ENCODE measurements at regions not wholly inside any gene's neighbourhood (a gene's known extent, or its start where the extent isn't known, plus 50 kb on each side); places are given as distances from the start of the nearest gene placed in this dataset.

DNA sequence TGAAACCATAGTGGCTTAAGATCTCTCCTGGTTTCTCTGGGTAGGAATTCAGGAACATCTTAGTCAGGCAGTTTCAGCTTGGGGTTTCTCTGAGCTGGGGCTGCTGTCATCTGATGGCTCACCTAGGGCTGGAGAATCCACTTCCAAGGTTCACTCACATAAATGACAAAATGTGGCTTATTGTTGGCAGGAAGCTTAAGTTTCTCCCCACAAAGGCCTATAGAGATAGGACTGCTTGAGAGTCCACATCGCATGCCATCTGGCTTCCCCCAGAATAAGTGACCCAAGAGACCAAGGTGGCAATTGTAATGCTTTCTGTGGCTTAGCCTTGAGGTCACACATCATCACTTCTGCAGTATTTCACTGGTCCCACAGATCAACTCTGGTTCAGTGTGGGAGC lies 131.4 kb downstream of the EDN1 start:
- no peak for DNase-seq (ENCODE audit: low spot score)

DNA sequence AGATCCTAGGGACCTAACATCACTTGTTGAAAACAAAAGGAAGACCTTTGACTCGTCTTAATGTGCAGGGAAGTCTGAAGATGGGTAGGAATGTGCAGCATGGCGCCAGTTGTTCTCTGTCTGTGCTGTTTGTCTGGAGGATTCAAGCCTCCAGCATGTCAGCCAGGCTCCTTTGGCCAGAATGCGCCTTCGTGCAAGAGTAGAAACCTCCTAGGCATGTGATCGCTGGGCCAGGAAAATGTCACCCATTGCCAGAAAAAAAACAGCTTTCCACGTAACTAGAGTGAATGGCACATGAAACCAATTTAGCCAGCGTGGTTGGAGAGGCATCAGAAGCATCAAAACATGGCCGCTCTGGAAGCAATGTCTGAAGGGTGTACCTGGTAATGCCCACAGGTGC lies 132.7 kb downstream of the EDN1 start:
- DNase-seq (ENCODE audit: low spot score), result no peak

DNA sequence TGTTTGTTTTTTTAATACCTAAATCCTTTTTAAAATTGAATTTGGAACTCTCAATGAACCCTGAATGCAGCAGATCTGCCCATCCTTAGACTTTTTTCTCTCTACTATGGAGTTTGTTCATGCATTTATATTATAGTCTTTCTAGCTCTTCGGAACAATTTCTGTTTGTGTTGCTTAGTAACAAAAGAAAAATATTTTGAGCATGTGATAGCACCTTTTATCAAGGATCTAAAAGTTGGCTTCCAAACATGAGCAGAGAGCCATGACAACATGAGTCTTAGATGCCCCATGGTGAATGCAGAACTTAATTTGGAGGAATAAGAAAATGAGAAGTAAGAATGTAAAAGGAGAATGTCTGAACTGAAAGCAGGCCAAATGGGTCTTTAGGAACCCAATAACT lies 133.7 kb downstream of the EDN1 start:
- no peak for DNase-seq (ENCODE audit: low spot score)

DNA sequence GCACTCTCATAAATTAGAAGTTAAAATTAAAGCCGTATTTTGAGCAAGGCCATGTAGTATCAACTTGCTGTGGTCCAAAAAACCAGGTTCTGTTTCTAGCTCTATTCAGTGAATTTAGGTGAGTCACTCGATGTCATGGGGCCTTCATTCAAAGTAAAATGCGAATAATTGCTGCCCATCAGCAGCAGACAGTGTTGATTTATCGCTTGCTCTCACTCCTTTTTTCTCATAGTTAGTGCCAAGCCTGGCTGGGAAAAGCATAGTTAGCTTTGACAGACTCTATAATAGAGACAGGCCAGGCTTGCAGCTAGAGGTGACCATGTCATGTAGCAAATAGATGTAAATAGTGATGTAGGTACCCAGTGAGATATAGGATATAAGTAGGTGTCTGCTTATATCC lies 136.0 kb downstream of the EDN1 start:
- no peak for DNase-seq (ENCODE audit: low spot score)

DNA sequence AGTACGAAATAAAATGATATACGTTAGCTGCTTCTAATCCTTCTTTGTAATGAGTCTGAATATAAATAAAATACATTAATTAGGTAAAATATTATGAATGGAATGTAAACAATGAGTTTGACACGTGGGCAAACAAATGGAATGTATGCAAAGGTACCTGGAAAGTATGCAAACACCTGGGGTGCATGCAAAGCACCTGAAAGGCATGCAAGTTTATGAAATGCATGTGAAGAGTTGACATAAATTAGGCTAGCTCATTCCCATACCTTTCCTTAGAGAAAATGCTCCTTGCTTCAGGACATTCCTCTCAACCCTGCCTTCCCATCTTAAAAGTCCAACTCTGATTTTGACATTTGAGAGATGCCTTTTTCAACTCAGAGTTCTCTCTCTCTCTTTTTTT lies 140.9 kb downstream of the EDN1 start:
- DNase-seq (ENCODE audit: low spot score), result no peak

DNA sequence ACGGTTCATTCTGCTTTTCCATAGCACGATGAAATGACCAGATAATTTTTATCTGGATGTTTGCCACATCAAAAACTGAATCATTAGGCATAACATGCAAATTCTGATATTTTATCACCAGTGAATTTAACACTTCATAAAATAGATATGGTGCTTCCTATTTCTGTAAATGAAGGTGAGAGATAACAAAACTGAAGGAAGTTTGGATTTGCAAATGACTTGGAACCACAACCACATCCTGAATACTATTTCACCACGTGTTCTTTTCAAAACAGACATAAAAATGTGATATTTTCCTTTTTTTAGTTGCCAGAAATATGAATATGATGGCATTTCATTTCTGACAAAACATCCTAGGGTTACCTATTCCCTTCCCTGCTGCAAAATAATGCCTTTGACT lies 146.1 kb downstream of the EDN1 start:
- no peak for DNase-seq (ENCODE audit: low spot score)

DNA sequence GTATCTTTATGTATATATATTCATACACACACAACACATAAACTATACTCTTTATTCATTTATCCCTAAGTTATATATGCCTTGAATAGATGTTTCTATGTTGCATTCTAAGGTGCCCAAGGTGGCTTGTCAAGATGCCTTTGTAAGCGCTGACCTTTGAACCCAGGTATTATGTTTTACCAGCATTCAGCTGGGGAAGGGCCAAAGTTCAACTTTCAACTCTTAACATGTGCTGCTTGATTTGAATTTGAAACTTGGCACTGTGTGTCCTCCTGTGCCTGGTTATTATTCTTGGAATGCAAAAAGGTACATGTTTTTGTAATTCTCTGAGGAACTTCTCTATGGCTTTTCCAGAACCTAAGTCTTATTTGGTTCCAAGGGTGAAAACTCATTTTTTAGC lies 146.5 kb downstream of the EDN1 start:
- DNase-seq (ENCODE audit: low spot score), result no peak

DNA sequence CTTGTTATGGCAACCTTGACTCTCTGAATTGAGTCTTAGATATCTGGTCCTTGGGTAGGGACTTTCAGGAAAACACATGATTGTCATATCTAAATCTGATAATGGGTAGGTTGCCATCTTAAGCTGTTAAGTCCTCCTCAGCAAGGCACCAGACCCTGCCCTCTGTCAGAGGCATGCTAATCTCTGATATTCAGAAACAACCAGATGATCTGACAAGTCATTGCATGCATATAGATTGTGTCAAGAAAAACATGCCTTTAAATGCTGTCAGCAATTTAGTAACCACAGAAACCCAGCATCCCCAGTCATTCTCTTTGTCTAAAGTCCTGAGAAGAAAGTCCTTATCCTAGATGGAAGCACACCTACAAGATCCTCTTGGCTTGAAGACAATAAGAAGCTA lies 149.1 kb downstream of the EDN1 start:
- DNase-seq (ENCODE audit: low spot score), result no peak

DNA sequence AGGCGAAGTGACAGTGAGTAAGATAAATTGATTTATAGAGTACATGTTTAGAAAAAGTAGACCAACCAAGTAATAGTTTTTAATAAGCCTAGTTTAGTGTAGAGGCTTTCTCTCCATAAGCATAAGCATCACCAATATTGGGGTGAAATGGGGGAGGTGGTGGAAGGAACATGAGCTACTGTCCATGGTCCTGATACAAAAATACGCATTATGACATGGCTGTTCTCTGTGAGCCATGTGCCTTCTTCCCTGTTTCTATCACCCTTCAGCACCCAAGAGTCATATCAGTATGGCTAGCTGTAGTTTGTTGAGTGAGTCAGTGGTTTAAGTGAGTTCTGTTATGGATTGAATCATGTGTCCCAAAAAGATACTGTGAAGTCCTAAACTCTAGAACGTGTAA lies 150.8 kb downstream of the EDN1 start:
- DNase-seq (ENCODE audit: low spot score), result no peak

DNA sequence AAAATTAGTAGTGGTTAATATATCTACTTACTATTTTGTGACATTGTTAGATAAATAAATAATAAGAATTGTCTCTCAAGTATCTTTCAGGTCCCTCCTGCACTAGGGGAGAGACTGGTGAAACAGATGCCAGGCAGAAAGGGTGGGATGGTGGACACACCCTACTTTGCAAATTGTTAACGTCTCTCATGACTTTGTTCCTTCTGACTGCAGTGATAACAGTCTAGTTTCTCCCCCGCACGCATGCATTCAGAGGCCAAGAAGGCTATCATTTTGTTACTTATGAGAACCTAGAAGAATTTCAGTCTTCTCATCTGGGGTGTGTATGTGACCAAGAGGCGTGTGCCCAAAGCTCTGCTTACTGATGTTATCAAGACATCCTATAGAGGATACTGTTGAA lies 152.3 kb downstream of the EDN1 start:
- DNase-seq (ENCODE audit: low spot score), result no peak

DNA sequence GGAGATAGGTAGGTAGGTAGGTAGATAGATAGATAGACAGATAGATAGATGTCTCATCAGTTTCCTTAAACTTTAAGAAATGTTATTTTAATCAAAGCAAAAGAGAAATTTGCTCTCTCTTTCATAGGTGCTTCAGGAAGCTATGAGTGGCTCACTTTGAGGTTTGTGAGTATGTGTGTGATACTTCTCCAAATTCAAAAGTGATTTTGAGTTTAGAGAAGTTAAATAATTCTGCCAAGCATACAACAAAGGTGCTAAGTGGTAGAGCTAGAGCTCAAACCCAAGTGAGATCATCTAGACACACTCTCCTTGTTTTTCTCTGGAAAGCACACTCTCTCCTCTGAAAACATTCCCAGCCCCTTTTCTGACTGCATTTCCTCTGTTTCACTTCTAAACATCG lies 156.2 kb downstream of the EDN1 start:
- DNase-seq (ENCODE audit: low spot score), result no peak

DNA sequence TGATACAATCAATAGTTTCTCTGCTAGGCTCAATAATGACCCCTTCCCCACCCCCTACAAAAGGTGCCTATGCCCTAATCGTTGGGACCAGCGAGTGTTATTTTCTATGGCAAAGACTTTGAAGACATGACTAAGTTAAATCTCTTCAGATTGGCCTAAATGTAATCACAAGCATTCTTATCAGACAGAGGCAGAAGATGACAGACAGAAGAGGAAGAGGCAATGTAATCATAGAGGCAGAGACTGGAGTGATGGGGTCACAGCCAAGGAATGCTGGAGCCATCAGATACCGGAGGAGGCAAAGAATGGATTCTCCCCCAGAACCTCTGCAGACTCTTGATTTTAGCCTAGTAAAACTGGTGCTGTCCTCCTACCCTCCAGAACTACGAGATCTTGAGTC lies 159.3 kb downstream of the EDN1 start:
- DNase-seq (ENCODE audit: low spot score), result no peak

DNA sequence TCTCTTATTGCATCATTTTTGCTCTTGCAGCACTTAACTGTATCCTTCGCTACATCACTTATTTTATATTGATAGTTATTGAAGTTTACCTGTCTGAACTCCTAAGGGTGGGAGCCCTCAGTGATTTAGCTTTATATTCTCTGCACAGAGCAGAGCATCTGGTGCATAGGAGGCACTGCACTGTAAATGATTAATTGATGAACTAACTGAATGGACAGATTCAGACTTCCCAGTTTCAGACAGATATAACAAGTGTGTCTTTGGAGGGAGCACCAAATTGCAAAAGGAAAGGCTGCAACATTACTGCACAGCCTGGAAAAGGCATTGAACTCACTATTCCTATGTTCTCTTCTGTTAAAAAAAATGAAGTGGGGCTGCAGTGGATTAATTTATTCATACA lies 160.3 kb downstream of the EDN1 start:
- no peak for DNase-seq (ENCODE audit: low spot score)

DNA sequence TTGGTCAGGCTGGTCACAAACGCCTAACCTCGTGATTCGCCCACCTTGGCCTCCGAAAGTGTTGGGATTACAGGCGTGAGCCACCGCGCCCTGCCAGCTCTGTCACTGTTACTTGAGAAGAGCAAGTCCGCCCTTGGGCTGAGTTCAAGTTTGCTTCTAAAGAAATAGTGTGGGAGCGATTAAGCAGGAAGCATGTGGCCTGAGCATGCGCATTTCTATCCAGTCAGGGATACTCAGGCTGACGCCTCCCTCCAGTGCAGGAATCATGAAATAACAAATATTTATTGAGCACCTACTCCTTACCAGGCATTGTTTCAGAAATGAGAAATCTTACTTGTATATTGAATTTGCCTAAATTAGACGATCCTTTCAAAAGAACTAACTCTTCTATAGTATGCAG lies 166.2 kb downstream of the EDN1 start:
- DNase-seq (ENCODE audit: low spot score), result no peak

DNA sequence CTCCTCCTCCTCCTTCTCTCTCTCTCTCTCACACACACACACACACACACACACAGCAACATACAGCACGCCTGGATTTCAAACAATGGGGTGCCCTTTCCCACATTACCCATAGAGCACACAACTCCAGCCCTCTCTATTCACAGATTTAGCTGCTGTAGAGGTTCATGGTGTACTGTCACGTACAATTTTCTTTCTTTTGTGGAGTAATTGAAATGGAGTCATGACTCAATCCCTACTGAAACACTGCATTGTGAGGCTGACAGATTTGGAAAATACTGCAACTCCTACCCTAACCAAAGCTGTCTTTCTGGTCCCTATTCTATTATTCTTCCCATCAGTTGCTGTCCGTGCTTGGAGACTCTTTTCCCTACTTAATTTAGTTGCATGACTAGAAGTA lies 166.9 kb downstream of the EDN1 start:
- DNase-seq (ENCODE audit: low spot score), result no peak

DNA sequence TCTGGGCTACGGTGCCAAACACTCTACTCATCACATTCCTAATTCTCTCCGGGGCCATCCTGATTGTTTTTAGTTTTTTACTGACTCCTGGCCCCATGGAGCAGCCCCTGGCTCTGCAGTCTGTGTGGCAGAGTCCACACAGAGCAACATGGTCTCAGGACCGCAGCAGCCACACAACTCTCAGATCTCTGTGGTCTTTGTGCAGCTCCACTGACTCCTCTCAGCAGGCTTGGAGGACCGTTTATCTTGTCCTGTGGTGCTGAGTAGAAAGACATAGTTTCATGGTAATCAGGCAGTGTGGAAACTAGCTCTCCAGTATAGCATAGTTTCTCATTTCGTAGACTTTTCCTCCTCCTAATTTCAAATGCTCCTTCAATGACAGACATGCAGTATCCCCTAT lies 168.4 kb downstream of the EDN1 start:
- no peak for DNase-seq (ENCODE audit: low spot score)

DNA sequence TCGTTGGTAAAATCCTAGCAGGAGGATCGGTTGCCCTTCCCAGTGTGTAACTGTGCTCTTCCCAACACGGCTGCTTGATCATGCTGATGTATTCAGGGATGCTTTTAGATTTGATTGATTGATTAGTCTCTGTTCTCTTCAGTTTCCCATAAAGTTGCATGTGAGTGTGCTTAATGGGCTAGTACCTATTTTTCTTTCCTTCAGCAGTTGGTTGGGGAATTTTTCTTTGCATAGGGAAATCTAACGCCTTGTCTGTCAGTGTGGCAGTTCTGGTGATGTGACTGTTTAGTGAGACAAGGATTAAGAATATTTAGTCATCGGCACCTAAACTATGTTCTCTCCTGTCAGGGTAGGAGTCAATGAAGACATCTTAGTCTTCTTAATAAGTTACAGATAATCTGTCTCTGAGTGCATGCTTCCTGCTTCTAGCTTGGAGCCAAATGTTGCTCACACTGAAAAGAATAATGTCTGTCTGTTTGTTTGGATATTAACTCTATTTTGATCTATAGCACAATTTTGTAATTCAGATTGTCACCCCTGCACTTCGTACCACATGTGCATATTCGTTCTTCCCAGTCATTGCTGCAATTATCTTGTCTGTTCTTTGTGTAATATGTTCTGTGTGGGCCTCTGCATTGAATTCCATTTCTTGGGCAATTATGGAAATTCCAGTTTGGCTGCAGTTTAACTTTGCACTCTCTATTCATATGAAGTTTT lies 169.9 kb downstream of the EDN1 start:
- peak; percentile 21 for DNase-seq (ENCODE audit: low spot score)

DNA sequence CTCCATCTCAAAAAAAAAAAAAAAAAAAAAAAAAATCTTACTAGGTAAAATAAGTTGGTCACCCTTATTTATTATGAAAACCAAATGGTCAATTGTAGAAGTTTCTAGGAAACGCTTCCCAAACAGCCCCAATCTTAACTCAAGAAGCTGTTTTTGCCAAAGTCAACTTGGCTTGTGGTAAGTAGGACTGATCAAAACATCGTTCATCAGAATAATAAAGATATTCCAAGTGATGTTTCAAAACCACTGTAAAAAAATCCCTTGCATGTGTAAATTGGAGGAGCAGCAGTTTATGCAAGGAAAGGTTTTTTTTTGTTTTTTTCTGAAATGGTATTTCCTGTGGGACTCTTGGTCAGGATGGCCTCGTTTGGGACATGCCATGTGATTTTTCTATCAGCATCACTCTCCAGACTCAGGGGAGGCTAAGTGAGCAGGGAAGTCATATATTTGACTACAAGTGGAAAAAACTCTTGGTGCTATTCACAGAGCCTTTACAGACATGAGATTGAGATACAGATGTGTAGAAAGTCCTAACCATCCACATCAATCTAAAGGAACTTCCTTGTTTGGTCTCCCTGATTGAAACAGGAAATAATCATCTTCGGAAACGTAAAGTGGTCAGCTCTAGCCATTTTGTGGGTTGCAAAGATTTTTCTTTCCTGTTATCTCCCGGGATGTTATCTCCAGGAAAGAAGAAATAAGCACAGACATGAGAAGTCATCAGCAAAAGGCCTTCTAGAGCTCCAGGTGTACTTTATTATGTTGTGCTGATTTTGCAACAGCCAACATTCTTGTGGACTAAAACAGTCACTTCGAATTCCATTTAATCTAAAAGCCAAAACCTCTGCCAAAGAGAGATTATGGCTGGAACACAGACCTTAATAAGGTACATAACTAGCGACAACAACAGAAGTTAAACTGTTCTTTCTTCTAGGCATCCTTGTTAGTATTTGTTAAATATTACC lies 177.8 kb downstream of the EDN1 start:
- DNase-seq (ENCODE audit: low spot score), result peak; percentile 24

DNA sequence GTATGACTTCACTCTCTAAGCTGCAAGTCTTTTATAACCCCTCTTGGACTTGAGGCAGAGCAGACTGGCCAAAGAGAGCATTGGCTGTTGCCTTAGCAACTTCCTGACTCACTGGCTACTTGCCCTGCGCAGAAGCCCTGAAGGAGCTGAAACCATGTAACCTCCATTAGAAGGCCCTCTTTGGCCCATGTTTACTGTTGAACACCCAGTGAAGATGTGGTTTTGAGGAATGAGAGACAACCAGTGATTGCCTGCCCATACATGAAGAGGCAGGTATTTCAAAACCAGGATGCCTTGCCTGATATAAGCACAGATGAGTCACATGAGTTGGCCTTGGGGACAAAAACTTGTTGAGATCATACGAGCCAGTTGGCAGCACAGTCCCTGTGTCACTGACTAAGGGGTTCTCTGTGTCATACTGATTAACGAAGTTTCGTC lies 182.5 kb downstream of the EDN1 start:
- peak; percentile 29 for DNase-seq (ENCODE audit: low spot score)

DNA sequence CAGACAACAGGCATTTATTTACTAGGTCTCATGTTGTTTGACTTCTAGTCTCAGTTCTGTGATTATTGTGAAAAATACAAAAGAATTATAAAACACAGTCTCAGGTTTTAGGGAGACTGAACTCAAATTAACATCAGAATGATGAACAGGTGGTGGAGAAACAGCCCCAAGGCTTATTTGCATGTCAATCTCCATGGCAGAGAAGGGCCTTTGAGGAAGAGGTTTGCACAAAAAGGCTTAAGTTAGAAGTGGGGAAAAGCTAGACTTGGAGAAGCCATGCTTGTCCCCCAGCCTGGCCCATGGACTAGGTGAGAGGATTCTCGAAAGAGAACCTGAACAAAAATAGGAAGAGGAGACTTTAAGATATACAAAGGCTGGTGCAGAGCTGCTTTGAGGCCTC lies 183.3 kb downstream of the EDN1 start:
- no peak for DNase-seq (ENCODE audit: low spot score)

DNA sequence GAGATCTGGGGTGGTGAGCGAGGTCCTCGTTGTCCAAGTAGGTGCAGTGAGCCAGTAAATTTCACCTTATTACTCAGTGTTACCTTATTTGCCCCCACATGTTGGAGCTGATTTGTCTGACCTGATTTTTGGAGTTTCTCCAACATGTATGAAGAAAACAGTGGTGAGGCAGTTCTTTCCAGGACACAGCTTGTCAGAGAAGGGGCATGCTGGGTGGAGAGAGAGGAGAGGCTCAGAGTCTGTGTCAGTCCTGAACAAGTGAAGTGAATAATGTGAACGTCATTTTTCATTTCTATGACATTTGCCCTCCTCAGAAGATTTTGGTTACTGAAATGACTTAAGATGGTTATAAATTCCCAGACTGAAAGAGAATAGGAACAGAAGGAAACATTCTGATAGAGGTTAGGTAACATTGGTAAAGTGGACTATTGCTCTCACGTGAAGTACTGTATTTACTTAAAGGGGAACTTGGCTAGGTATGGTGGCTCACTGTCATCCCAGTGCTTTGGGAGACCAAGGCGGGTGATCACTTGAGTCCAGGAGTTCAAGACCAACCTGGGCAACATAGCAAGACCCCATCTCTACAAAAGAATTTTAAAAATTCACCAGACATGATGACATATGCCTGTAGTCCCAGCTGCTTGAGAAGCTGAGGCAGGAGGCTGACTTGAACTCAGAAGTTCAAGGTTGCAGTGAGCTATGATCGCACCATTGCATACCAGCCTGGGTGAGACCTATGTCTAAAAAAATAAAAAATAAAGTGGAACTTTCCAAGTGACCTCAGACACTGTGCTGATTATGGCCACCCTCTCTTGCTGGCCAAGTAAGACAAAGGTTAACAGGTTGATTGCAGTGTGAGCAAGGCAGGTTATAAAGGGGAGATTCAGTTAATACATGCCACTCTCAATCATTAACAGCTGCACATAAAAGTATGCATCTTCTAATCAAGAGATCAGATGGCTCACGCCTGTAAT lies 184.3 kb downstream of the EDN1 start:
- DNase-seq (ENCODE audit: low spot score), result no peak

DNA sequence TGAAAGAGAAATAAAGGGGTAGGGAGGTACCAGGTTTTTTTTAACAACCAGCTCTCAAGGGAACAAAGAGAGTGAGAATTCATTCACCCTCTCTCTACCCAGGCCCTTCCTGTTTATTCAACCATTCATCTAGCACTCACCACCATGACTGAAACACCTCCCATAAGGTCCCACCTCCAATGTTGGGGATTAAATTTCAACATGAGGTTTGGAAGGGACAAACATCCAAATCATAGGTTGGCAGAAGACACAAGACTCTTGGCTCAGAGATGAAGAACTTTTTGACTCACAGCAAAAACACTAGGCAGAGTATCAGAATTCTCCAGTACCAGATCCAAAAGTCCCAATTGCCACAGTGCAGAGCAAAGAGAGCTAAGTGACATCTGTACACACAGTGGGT lies 186.3 kb downstream of the EDN1 start:
- DNase-seq (ENCODE audit: low spot score), result no peak
